Left cardiac atrium (tissue), 4 donors: ENCODE measurements at regions not wholly inside any gene's neighbourhood (a gene's known extent, or its start where the extent isn't known, plus 50 kb on each side); places are given as distances from the start of the nearest gene placed in this dataset.
"Not testable (repeated sequence)": the region's sequence is repeated elsewhere in the genome, so short reads cannot be mapped to it uniquely, and the experiment has no call there.

ENCODE experiments used
- ATAC-seq, 2 donors: fragments of 200-7000 bp; cut with Tn5 transposase; one replicate each; pipeline ENCODE4 v1.9.1; 2020; ENCODE audit warnings: mild to moderate bottlenecking in 2 of 2, moderate library complexity in 2 of 2
- DNase-seq: peaks from one replicate; pipeline ENCODE4 v3.0.0-alpha.2; 2020
- intact Hi-C, 2 donors: fragments of 100-400 bp; cut with DNase I; formaldehyde crosslinking; loops; one replicate each; pipeline versions ENCODE4 v1.14.1 to v1.15.1; 2022 to 2023
- donor health status: DM: no; HTN: yes; CAD: no.
- donor health status: DM: no; HTN: yes; CAD: no; lungs with severe emphysema.
- donor health status: DM: yes; HTN: yes; CAD: no.
- donor health status: Dilated cardiomyopathy.

- no peak for ATAC-seq
- DNase-seq = no peak
- intact Hi-C loops = no loop called here
Observed at GRCh38 chr11:116680349-116681125, 92.2 kb downstream of the BUD13 start.

- intact Hi-C loops = no loop called here
- DNase-seq = no peak
- ATAC-seq = no peak
Observed at GRCh38 chr11:116678887-116679286, 93.9 kb downstream of the BUD13 start.

GRCh38 chr11:116667318-116667717 lies 105.5 kb downstream of the BUD13 start:
- ATAC-seq, intact Hi-C loops, DNase-seq: not testable (repeated sequence)

- ATAC-seq, DNase-seq, intact Hi-C loops: not testable (repeated sequence)
Observed at GRCh38 chr11:116666673-116667249, 106.0 kb downstream of the BUD13 start.

- ATAC-seq = no peak
- intact Hi-C loops = no loop called here
- no peak for DNase-seq
Observed at GRCh38 chr11:116665523-116665922, 107.3 kb downstream of the BUD13 start.

- intact Hi-C loops = no loop called here
Observed at GRCh38 chr11:116661056-116661455, 111.7 kb downstream of the BUD13 start.

GRCh38 chr11:116660011-116660410 lies 112.8 kb downstream of the BUD13 start:
- DNase-seq (no peak), ATAC-seq (no peak)
- intact Hi-C loops = no loop called here

More at GRCh38 chr11:116661056-116661455, 111.7 kb downstream of the BUD13 start:
- DNase-seq (no peak), ATAC-seq (no peak)

- ATAC-seq (no peak), DNase-seq (no peak)
- intact Hi-C loops = no loop called here
Observed at GRCh38 chr11:116658876-116659535, 113.8 kb downstream of the BUD13 start.

GRCh38 chr11:116657842-116658825 lies 114.7 kb downstream of the BUD13 start:
- DNase-seq (no peak), ATAC-seq (no peak)
- intact Hi-C loops = no loop called here

- no peak for ATAC-seq
- DNase-seq = no peak
Observed at GRCh38 chr11:116656011-116656410, 116.8 kb downstream of the BUD13 start.

GRCh38 chr11:116654526-116654925 lies 118.3 kb downstream of the BUD13 start:
- intact Hi-C loops = no loop called here
- ATAC-seq (no peak), DNase-seq (no peak)

More at GRCh38 chr11:116656011-116656410, 116.8 kb downstream of the BUD13 start:
- intact Hi-C loops = no loop called here

GRCh38 chr11:116653206-116653605 lies 119.6 kb downstream of the BUD13 start:
- no peak for ATAC-seq
- intact Hi-C loops = no loop called here
- DNase-seq = no peak

GRCh38 chr11:116651737-116652237 lies 121.0 kb downstream of the BUD13 start:
- no peak for DNase-seq
- intact Hi-C loops = no loop called here
- ATAC-seq = no peak

GRCh38 chr11:116651098-116651736 lies 121.6 kb downstream of the BUD13 start:
- ATAC-seq (no peak), DNase-seq (no peak)
- intact Hi-C loops = no loop called here

GRCh38 chr11:116650052-116650451 lies 122.7 kb downstream of the BUD13 start:
- intact Hi-C loops = no loop called here
- DNase-seq (no peak), ATAC-seq (no peak)

GRCh38 chr11:116649268-116649667 lies 123.5 kb downstream of the BUD13 start:
- no peak for DNase-seq
- no peak for ATAC-seq
- intact Hi-C loops = no loop called here

GRCh38 chr11:116648247-116649174 lies 124.3 kb downstream of the BUD13 start:
- intact Hi-C loops = no loop called here
- no peak for ATAC-seq
- DNase-seq = no peak
